ENCODE measurements at regions not wholly inside any gene's neighbourhood (a gene's known extent, or its start where the extent isn't known, plus 50 kb on each side); places are given as distances from the start of the nearest gene placed in this dataset.

GRCh38 chr10:44435196-44435595, 50.3 kb upstream of the CXCL12 start:
- Histone ChIP-seq H3K36me3 (ENCODE audit: control insufficient read depth in 1 of 2, insufficient read depth in 2 of 2, low read length in 1 of 2) (no peaks in the 10 kb centered on the region), H3K4me1 (ENCODE audit: control insufficient read depth in 1 of 2, insufficient read depth in 2 of 2, low read length in 2 of 2) (no peaks in the 10 kb centered on the region), H3K4me3 (ENCODE audit: low read length in 2 of 2) (no peak overlapping the region), H3K9me3 (ENCODE audit: control insufficient read depth, low read length) (no peaks in the 10 kb centered on the region), H3K27ac (ENCODE audit: low read depth in 1 of 2, low read length in 2 of 2) (no peak overlapping the region), H3K27me3 (ENCODE audit: control insufficient read depth in 1 of 2, insufficient read depth in 2 of 2, low read length in 1 of 2) (no peaks in the 10 kb centered on the region)
- ATAC-seq (ENCODE audit: low FRiP score): no peak
- DNase-seq: no peak
- intact Hi-C loops (cut with DNase I): no loop called here
- WGBS, 2 donors: 91% methylated on average over 7 of the region's 7 CpGs

DNA sequence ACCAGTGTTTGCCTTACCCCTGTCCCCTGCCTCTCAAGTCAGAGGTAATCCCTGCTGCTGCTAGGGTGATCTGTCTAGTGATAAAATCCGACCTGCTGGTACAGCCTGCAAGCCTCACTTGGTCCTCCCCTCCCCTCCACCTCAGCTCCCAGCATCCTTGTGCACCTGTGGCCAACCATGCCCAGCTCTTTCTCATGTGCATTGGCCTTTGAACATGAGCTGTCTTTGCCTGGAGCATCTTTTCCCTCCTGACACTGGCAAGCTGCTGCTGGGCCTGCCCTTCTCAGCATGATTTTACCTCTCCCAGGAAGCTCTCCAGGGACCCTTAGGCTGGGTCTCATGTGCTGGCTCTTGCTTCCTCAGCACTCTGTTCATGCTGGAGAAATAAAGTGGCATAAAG, 51.3 kb upstream of the CXCL12 start:
- intact Hi-C loops (cut with DNase I): no loop called here
- H3K27me3 ChIP-seq (ENCODE audit: control insufficient read depth in 1 of 2, insufficient read depth in 2 of 2, low read length in 1 of 2): no peaks in the 10 kb centered on the region
- no peak for DNase-seq
- WGBS, 2 donors: 79 to 89% methylated on average over 1 of the region's 1 CpG
- no peak overlapping the region for H3K4me3 ChIP-seq (ENCODE audit: low read length in 2 of 2)
- H3K27ac ChIP-seq (ENCODE audit: low read depth in 1 of 2, low read length in 2 of 2): no peak overlapping the region
- no peak for ATAC-seq (ENCODE audit: low FRiP score)
- no peaks in the 10 kb centered on the region for H3K36me3 ChIP-seq (ENCODE audit: control insufficient read depth in 1 of 2, insufficient read depth in 2 of 2, low read length in 1 of 2)
- H3K9me3 ChIP-seq (ENCODE audit: control insufficient read depth, low read length): no peaks in the 10 kb centered on the region
- H3K4me1 ChIP-seq (ENCODE audit: control insufficient read depth in 1 of 2, insufficient read depth in 2 of 2, low read length in 2 of 2): no peaks in the 10 kb centered on the region

DNA sequence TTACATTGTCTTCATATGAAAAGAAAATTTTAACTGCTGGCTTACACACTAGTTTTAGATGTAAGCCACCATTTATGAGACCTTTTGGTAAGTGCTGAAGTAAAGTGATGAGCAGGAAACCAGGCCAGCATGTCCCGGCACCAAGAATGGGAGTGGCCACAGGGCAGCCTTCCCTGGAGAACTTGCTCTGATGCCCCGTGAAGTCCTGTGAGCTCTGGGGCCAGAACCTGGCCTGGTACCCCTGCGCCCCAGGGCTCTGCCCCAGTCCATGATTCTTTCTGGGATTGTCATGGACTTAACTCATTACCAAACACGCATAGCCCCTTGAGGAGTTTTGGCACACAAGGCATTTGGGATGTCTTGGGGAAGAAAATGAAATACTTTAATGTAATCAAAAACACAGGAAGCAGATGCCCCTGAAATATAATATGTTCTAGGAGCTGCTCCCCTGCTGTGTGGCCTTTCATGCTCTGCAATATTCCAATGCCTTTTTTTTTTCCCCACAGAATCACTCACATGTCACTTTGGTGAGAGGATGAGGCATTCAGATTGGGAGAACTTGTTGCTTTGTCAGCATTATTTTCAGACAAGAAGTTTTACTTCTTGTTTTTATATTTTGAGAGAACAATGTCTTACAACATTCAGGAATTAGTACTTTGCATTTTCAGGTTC, 53.1 kb upstream of the CXCL12 start:
- ATAC-seq (ENCODE audit: low FRiP score): no peak
- intact Hi-C loops (cut with DNase I): no loop called here
- 94 to 96% methylated on average over 4 of the region's 4 CpGs for WGBS, 2 donors
- Histone ChIP-seq H3K4me3 (ENCODE audit: low read length in 2 of 2) (no peak overlapping the region), H3K4me1 (ENCODE audit: control insufficient read depth in 1 of 2, insufficient read depth in 2 of 2, low read length in 2 of 2) (no peaks in the 10 kb centered on the region), H3K36me3 (ENCODE audit: control insufficient read depth in 1 of 2, insufficient read depth in 2 of 2, low read length in 1 of 2) (no peaks in the 10 kb centered on the region), H3K9me3 (ENCODE audit: control insufficient read depth, low read length) (no peaks in the 10 kb centered on the region), H3K27ac (ENCODE audit: low read depth in 1 of 2, low read length in 2 of 2) (no peak overlapping the region), H3K27me3 (ENCODE audit: control insufficient read depth in 1 of 2, insufficient read depth in 2 of 2, low read length in 1 of 2) (no peaks in the 10 kb centered on the region)
- DNase-seq: peak in 1 of 2 donors; percentile 44

GRCh38 chr10:44439239-44439957, 54.5 kb upstream of the CXCL12 start:
- Histone ChIP-seq H3K4me1 (ENCODE audit: control insufficient read depth in 1 of 2, insufficient read depth in 2 of 2, low read length in 2 of 2) (no peaks in the 10 kb centered on the region), H3K4me3 (ENCODE audit: low read length in 2 of 2) (no peak overlapping the region), H3K27me3 (ENCODE audit: control insufficient read depth in 1 of 2, insufficient read depth in 2 of 2, low read length in 1 of 2) (no peaks in the 10 kb centered on the region), H3K36me3 (ENCODE audit: control insufficient read depth in 1 of 2, insufficient read depth in 2 of 2, low read length in 1 of 2) (no peaks in the 10 kb centered on the region), H3K9me3 (ENCODE audit: control insufficient read depth, low read length) (no peaks in the 10 kb centered on the region), H3K27ac (ENCODE audit: low read depth in 1 of 2, low read length in 2 of 2) (no peak overlapping the region)
- 86 to 93% methylated on average over 8 of the region's 8 CpGs for WGBS, 2 donors
- ATAC-seq (ENCODE audit: low FRiP score) (no peak), DNase-seq (peak in 1 of 2 donors; percentile 46)
- intact Hi-C loops (cut with DNase I): no loop called here

DNA sequence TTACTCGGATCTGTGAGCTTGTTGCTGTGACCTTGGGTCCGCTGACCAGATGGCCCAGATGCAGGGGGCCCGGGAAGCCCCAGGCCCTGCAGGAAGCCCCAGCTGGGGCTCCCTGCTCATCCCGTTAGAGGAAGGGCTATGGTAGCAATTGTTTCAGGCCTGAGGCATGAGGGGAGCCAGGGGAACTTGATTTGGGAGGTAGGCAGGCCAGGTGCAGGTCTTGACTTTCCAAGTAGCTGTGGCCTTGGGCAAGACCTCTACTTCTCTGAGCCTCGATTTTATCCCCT, 55.0 kb upstream of the CXCL12 start:
- Histone ChIP-seq H3K4me3 (ENCODE audit: low read length in 2 of 2) (no peak overlapping the region), H3K27me3 (ENCODE audit: control insufficient read depth in 1 of 2, insufficient read depth in 2 of 2, low read length in 1 of 2) (no peaks in the 10 kb centered on the region), H3K36me3 (ENCODE audit: control insufficient read depth in 1 of 2, insufficient read depth in 2 of 2, low read length in 1 of 2) (no peaks in the 10 kb centered on the region), H3K4me1 (ENCODE audit: control insufficient read depth in 1 of 2, insufficient read depth in 2 of 2, low read length in 2 of 2) (no peaks in the 10 kb centered on the region), H3K27ac (ENCODE audit: low read depth in 1 of 2, low read length in 2 of 2) (no peak overlapping the region), H3K9me3 (ENCODE audit: control insufficient read depth, low read length) (no peaks in the 10 kb centered on the region)
- 84 to 87% methylated on average over 5 of the region's 5 CpGs for WGBS, 2 donors
- intact Hi-C loops (cut with DNase I): no loop called here
- no peak for DNase-seq
- ATAC-seq (ENCODE audit: low FRiP score): no peak

DNA sequence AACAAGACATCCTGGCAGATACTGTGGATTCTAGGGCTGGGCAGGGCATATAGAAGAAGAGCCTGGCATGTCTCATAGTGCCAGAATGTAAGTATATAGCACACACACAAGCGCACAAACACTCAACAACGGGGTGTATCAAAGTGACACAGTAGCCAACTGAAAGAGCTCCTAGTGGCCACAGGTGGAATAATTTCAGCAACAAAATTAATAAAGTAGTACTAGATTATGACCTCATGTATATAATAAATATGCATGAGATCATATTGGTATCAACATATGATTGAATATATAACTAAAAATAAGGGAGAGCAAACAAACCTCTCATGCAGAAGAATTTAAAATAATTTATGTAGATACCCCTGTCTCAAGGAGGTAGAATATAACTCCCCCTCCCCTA, 72.4 kb upstream of the CXCL12 start:
- Histone ChIP-seq H3K4me1 (ENCODE audit: control insufficient read depth in 1 of 2, insufficient read depth in 2 of 2, low read length in 2 of 2) (no peaks in the 10 kb centered on the region), H3K36me3 (ENCODE audit: control insufficient read depth in 1 of 2, insufficient read depth in 2 of 2, low read length in 1 of 2) (no peaks in the 10 kb centered on the region), H3K9me3 (ENCODE audit: control insufficient read depth, low read length) (no peaks in the 10 kb centered on the region), H3K27me3 (ENCODE audit: control insufficient read depth in 1 of 2, insufficient read depth in 2 of 2, low read length in 1 of 2) (no peaks in the 10 kb centered on the region), H3K4me3 (ENCODE audit: low read length in 2 of 2) (no peak overlapping the region), H3K27ac (ENCODE audit: low read depth in 1 of 2, low read length in 2 of 2) (no peak overlapping the region)
- no peak for DNase-seq
- no peak for ATAC-seq (ENCODE audit: low FRiP score)
- intact Hi-C loops (cut with DNase I): no loop called here
- WGBS, 2 donors: 92 to 93% methylated on average over 2 of the region's 2 CpGs

- Histone ChIP-seq H3K4me3 (ENCODE audit: low read length in 2 of 2) (no peak overlapping the region), H3K9me3 (ENCODE audit: control insufficient read depth, low read length) (no peaks in the 10 kb centered on the region), H3K4me1 (ENCODE audit: control insufficient read depth in 1 of 2, insufficient read depth in 2 of 2, low read length in 2 of 2) (peaks cover 4% of the 10 kb centered on the region in 2 donors), H3K36me3 (ENCODE audit: control insufficient read depth in 1 of 2, insufficient read depth in 2 of 2, low read length in 1 of 2) (no peaks in the 10 kb centered on the region), H3K27me3 (ENCODE audit: control insufficient read depth in 1 of 2, insufficient read depth in 2 of 2, low read length in 1 of 2) (no peaks in the 10 kb centered on the region), H3K27ac (ENCODE audit: low read depth in 1 of 2, low read length in 2 of 2) (no peak overlapping the region)
- 69 to 78% methylated on average over 7 of the region's 7 CpGs for WGBS, 2 donors
- intact Hi-C loops (cut with DNase I): no loop called here
- ATAC-seq (ENCODE audit: low FRiP score): no peak
- DNase-seq: peak in 1 of 2 donors; percentile 53
These were observed 73.9 kb upstream of the CXCL12 start for GRCh38 chr10:44458671-44459413.

GRCh38 chr10:44459671-44460070, 74.8 kb upstream of the CXCL12 start:
- ATAC-seq (ENCODE audit: low FRiP score) (no peak), DNase-seq (no peak)
- 37 to 43% methylated on average over 2 of the region's 2 CpGs for WGBS, 2 donors
- Histone ChIP-seq H3K27ac (ENCODE audit: low read depth in 1 of 2, low read length in 2 of 2) (no peak overlapping the region), H3K27me3 (ENCODE audit: control insufficient read depth in 1 of 2, insufficient read depth in 2 of 2, low read length in 1 of 2) (no peaks in the 10 kb centered on the region), H3K36me3 (ENCODE audit: control insufficient read depth in 1 of 2, insufficient read depth in 2 of 2, low read length in 1 of 2) (no peaks in the 10 kb centered on the region), H3K4me3 (ENCODE audit: low read length in 2 of 2) (no peak overlapping the region), H3K9me3 (ENCODE audit: control insufficient read depth, low read length) (no peaks in the 10 kb centered on the region), H3K4me1 (ENCODE audit: control insufficient read depth in 1 of 2, insufficient read depth in 2 of 2, low read length in 2 of 2) (peaks cover 4% of the 10 kb centered on the region in 2 donors)
- intact Hi-C loops (cut with DNase I): no loop called here

GRCh38 chr10:44460416-44460815, 75.5 kb upstream of the CXCL12 start:
- H3K36me3 ChIP-seq (ENCODE audit: control insufficient read depth in 1 of 2, insufficient read depth in 2 of 2, low read length in 1 of 2): no peaks in the 10 kb centered on the region
- H3K9me3 ChIP-seq (ENCODE audit: control insufficient read depth, low read length): no peaks in the 10 kb centered on the region
- peaks cover 4% of the 10 kb centered on the region in 2 donors for H3K4me1 ChIP-seq (ENCODE audit: control insufficient read depth in 1 of 2, insufficient read depth in 2 of 2, low read length in 2 of 2)
- no peak overlapping the region for H3K4me3 ChIP-seq (ENCODE audit: low read length in 2 of 2)
- intact Hi-C loops (cut with DNase I): no loop called here
- 74 to 84% methylated on average over 1 of the region's 1 CpG for WGBS, 2 donors
- H3K27ac ChIP-seq (ENCODE audit: low read depth in 1 of 2, low read length in 2 of 2): no peak overlapping the region
- no peak for ATAC-seq (ENCODE audit: low FRiP score)
- no peak for DNase-seq
- no peaks in the 10 kb centered on the region for H3K27me3 ChIP-seq (ENCODE audit: control insufficient read depth in 1 of 2, insufficient read depth in 2 of 2, low read length in 1 of 2)
